GM19043 (cell line): ENCODE measurements at regions not wholly inside any gene's neighbourhood (a gene's known extent, or its start where the extent isn't known, plus 50 kb on each side); places are given as distances from the start of the nearest gene placed in this dataset.
"Not testable (repeated sequence)": the region's sequence is repeated elsewhere in the genome, so short reads cannot be mapped to it uniquely, and the experiment has no call there.

ENCODE experiments used
- ATAC-seq: cut with Tn5 transposase; IDR thresholded peaks from one replicate; pipeline ENCODE4 v1.9.1; 2021; ENCODE audit warnings: low read depth; ENCODE audit not compliant: unreplicated experiment

DNA sequence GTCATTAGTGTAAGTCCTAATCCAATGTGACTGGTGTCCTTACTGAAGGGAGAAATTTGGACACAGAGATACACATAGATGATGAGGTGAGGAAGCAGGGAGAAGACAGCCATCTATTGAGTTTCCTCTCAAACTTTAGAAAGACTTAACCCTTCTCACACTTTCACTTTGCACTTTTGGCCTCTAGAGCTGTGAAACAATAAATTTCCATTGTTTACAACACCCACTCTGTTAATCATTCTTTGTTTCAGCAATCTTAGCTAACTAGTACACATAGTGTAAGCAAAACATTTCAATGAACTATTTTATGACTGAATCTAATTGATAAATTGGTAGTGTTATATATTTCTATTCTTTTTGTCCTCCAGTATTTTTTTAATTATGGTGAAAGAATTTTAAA, 1092.8 kb upstream of the POT1 start:
- ATAC-seq = no peak

DNA sequence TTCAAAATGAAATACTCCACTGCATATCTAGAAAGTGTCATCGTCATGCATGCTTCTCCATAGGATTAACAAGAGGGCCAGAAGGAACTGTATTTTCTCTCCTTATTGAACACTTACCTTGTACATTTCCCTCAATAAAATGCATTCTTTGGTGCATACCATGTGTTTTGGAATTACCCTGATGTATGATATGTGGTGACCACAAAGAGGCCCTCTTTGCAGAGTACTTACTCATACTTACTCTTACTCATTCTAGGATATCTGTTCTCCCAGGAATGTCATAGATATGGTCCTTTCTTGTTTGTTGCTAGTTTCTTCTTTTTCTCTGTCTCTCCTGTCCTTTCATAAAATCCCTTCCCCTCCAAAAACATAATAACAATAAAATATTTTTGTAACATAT, 1087.1 kb upstream of the POT1 start:
- ATAC-seq = no peak

DNA sequence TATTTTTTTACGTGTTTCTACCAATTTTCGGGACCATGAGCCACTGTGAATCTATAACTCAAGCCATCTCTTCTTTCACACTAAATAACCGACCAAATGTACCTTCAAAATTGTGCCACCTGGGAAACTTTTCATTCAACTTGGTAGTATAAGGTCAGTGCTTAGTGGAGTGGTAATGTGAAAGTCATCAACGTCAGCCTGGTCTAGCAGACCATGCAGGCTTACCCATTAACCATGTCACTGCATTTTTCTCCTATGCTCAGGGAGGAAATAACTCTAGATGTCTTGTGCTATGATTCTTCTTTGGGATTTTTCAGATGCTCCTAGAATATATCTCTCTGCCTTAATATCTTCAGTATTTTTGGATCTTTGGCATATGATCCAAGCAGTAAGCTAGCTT, 1075.4 kb upstream of the POT1 start:
- ATAC-seq = no peak

DNA sequence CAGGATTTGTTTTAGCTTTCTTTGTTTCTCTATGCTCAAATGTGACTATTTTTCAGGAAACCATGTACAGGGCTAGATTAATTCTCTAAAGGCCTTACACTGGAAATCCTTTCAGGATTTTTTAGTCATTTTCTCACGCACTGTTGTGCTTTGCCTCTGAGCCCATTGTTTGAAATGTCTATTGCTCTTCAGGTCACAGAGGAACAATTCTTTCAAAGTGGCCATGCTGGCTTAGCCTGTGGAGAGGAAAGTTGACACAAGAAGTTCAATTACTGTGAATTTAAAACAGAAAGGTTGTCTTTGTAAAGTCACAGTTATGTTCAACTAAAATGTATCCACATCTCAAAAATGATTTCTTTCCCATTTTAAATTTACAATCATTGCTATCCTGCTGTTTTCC, 1071.7 kb upstream of the POT1 start:
- ATAC-seq = no peak

DNA sequence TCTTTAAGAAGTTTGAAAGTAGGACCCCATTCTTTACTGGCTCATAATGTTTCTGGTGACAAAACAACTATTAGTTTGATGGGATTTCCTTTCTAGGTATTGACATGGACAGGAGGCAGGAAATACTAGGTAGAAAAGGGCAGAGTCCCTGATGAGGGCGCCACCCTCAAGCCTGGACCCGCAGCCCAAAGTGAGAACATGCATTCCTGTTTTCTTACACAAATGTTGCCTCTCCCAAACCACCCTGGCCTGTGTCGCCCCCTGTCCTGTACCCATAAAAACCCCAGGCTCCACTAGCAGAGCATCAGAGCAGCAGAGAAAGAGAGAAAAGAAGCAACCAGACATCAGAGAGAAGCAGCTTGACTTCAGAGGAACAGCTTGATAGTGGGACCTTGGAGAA, 1055.2 kb upstream of the POT1 start:
- no peak for ATAC-seq

DNA sequence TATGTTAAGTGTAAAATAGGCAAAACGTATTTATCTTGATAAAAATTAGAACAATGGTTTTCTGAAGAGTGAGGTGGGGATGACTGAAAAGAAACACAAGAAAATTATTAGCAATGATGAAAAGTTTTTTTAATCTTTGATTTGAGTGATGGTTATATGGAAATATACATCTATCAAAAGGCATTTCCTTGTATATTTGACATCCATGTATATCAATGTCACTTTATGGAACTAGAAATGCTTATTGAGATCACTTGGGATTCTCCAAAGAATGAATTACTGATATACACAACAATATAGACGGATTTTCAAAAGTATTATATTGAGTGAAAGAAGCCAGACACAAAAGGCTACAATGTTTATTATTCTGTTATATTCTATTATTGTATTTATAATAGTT, 1042.0 kb upstream of the POT1 start:
- ATAC-seq = no peak

DNA sequence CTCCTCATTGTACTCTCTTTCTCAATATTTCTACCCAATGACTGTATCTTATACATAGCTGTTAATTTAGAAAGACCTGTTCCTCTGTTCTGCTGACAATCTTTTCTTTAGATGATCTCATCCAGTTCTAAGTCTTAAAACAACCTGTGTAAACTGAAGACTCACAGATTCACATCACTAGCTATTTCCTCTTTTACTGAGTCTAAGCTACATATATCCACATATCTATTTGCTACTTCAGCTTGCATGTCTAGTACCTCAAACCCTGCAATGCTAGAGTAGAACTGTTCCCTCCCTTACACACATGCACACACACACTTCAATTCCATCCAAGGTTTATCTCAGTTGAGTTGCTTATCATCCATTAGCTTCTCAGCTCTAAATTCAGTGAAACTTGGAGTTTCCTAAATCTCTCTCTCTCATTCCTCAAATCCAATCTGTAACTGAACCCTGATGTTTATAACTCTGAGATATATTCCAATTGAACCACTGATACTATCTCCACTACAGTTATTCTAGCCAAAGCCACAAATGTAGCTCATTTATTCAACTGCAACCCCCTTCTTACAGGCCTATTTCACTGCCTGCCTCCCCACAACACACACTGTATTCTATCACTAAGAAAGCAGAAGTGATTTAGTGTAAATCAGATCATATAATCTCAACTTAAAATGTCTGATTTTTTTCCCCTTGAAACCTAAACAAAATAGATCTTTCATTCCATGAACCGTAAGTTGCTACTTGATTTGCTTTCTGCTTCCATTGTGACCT, 1036.8 kb upstream of the POT1 start:
- no peak for ATAC-seq

DNA sequence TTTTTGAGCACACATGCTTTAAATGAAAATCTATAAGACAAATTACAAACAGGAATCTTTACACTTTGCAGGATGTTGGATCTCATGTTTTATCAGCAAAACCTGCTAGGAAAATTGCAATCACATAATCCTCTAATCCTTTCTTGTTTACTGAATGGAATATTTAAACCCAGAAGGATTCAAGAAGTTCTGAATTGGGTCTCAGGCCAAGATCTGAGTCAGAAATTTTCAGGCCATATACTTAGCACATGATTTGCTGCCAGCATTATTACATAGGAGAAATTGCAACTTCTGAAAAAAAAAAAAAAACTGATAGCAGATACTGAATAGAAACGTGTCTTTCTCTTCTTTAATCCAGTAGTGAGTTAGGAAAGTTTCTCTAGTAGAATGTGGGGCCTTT, 1005.3 kb upstream of the POT1 start:
- ATAC-seq = no peak

DNA sequence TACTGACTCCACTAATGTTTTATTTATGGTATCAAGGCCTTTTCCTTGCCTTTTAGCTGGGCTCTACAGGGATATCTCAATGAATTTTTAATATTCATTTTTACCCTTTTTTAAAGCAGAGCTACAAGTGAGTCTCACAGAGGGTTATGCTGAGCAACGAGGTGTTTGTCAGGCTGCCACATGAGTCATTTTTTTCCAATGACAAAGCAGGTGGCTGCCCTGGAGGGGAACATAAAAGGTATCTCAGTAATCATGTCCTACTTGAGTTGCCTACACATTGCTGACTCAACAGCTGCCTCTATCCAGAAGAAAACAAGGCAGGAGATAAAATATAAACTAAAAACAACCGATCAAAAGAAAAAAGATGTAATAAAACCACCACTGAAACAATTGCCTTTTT, 1004.9 kb upstream of the POT1 start:
- no peak for ATAC-seq

DNA sequence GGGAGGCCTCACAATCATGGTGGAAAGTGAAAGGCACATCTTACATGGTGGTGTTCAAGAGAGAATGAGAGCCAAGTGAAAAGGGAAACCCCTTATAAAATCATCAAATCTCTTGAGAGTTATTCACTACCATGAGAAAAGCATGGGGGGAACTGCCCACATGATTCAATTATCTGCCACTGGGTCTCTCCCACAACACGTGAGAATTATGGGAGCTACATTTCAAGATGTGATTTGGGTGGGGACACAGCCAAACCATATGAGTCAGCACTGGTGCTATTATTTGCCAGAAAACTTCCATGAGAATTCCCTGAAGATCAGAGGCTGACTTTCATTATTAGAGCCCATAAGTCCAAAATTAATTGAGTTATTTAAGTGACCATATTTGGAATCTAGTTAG, 1001.2 kb upstream of the POT1 start:
- no peak for ATAC-seq

DNA sequence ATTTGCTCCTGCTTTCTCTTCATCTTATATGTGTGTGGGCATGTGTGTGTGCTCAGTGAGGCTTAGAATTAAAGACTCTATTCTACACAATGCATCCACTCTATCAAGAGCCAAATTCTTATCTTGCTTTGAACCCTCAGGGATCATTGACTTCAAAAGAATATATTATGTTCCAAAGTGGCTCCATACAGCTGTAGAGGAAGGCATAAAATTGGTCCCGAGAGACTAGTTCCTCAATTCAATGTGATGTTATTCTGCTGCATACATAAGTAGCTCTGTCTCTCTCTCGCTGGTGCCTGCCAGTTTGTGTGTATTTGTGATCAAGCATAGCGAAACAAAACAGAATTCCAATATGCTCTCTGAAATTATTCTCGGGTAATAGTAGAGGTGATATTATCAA, 997.9 kb upstream of the POT1 start:
- ATAC-seq = no peak

DNA sequence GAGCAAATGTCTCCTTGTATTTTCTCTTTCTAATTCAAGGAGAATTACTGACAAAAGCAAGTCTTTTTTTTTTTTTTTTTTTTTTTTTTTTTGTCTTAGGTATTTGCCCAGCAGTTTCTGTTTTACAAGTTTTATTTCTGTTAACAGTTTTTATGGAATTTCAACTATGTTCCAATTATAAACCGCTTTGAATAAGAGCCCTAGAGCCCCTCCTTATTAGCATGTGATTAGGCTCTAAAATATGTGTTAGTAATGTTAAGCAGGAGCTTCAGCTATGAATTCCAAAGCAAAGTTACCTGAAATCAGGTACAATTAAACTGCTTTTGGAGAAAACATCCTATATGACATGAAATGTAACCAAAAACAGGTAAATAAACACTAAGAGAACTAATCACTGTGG, 997.0 kb upstream of the POT1 start:
- ATAC-seq = no peak

DNA sequence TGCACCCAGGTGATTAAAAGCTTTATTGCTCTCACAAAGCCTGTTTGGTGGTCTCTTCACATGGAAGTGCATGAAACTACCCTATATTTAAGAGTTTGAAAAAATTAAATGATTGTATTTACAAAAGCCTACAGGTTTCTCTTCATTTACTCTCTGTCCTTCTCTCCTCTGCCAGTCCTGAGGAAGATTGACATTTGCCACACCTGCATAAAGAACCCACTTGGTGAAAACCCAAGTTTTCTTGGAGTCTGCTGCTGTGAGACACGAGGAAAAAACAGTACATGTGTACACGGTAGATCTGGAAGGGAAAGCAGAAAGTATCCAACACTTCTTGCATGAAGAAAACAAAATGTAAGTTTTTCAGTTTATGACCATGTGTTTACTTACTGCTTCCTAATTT, 994.4 kb upstream of the POT1 start:
- no peak for ATAC-seq

DNA sequence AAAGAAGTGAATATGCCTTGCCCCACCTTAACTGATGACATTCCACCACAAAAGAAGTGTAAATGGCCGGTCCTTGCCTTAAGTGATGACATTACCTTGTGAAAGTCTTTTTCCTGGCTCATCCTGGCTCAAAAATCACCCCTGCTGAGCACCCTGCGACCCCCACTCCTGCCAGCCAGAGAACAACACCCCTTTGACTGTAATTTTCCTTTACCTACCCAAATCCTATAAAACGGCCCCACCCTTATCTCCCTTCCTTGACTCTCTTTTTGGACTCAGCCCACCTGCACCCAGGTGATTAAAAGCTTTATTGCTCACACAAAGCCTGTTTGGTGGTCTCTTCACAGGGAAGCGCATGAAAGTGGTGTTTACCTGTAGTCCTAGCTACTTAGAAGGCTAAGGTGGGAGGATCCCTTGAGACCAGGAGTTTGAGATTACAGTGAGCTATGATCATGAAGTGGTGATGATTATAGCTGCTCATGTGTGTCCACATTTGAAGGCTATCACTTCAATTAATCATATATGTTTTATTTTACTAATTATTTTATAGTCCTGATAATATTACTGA, 985.8 kb upstream of the POT1 start:
- not testable (repeated sequence) for ATAC-seq

DNA sequence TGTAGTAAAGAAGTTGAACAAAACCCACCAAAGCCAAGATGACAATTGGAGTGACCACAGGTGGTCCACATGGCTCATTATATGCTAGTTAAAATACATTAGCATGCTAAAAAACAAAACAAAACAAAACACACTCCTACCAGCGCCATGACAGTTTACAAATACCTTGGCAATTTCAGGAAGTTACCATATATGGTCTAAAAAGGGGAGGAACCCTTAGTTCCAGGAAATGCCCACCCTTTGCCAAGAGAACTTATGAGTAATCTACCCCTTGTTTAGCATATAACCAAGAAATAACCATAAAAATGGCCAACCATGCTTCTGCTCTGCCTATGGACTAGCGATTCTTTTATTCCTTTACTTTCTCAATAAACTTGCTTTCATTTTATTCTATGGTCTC, 979.1 kb upstream of the POT1 start:
- ATAC-seq = no peak

DNA sequence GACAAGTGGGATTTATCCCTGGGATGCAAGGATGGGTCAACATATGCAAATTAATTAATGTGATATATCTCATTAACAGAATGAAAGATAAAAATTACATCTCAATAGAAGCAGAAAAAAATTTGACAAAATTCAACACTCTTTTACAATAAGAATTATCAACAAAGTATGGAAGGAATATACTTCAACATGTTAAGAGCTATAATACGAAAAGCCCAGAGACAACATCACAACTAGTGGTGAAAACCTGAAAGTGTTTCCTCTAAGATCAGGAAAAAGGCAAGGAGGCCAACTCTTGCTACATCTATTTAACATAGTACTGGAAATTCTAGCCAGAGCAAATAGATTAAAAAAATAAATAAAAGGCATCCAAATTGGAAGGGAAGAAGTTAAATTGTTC, 970.0 kb upstream of the POT1 start:
- ATAC-seq = no peak

DNA sequence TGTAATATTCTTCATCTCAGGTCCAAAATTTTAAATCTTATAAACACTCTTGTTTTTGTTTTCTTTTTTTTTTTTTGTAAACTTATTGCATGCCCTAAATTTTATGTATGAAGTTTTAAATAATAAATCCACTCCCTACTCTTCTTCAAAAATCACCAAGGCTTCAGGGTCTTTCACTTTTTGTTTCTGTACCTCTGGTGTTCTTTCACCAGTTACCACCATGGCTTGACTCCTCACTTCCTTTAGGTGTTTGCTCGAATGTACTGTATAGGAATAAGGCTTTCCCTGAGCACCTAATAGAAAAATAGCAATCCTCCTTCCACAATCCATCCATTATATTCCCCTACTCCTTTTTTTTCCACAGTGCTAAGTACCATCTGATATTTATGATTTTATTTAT, 962.8 kb upstream of the POT1 start:
- no peak for ATAC-seq

DNA sequence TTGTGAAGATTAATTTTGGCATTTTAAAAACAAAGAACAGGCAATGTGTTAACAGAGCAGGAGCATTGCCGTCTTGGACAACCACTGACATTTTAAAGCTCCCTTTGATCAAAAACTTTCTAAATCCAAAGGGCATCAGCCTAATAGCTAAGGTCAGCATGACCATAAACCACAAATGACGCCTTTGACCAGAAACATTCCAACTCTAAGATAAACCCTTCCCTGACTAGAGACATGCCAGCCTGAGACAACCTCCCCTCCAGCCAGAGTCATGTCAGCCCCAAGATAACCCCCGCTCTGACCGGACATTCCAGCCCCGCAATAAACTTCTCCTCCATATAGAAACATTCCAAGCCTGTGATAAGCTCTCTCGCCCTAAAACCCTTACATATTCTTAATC, 949.4 kb upstream of the POT1 start:
- no peak for ATAC-seq

DNA sequence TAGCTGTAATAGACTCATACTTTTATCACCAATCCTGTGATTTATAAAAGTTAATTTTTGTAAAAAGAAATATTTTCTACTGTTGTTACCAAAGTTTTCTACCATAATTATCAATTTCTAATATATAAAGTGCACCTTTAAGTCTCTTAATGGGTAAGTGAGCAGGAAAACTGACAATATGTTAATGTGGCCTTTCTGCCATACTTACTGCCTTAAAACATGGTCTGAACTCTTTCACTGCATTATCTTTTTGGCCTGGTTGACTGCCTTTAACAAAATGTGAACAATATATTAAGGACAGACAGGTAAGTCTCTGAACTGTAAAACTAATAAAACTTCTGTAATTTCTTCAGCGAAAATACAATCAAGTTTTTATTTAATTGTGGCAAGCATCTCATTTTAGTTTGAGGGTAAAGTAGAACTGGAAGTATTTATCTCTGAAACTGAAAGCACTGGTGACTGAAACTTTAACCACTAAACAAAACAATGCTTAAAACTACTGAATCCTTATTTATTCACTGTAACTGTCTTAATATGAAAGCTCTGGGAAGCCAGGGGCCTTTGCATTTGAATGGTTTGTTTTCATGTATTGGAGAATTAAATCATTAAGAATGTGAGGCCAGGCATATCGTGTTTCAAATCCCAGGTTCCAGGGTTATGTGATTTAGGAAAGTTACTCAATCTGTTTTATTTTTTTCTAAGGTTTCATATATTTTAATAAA, 948.8 kb upstream of the POT1 start:
- ATAC-seq = no peak

DNA sequence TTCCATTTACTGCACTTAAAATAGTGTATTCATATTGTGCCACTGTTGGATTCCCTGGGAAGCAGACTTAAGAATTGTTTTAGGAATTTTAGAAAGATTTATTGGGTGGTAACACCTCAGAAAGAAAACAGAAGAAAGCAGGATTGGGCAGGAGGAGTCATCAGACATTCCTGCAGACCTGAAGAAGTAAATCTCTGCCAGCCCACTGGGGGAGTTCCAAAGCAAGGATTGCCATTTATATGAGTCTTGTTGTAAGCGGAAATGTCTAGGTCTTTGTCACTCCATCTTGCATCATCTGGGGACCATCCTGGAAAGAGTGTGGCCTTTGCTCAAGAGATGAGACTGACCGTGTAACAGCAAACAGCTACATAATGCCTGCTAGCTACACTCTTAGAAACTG, 947.6 kb upstream of the POT1 start:
- ATAC-seq = no peak

DNA sequence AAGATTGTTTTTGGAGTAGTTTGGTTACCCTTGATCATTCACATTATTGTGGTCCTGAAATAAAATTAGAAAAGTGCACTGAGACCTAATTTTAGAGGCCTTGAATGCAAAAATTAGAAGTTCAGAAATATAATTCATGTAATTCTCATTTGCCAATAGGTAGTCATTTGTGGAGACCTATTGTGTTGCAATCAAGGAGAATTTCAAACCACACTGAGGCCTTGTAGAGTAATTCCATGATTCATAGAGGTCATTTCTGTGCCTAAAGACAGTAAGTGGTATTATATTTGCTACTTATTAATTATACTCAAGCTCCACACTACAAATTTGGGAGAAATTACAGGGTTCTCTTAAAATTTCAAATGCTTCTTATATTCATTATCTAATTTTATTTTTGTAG, 946.8 kb upstream of the POT1 start:
- no peak for ATAC-seq

DNA sequence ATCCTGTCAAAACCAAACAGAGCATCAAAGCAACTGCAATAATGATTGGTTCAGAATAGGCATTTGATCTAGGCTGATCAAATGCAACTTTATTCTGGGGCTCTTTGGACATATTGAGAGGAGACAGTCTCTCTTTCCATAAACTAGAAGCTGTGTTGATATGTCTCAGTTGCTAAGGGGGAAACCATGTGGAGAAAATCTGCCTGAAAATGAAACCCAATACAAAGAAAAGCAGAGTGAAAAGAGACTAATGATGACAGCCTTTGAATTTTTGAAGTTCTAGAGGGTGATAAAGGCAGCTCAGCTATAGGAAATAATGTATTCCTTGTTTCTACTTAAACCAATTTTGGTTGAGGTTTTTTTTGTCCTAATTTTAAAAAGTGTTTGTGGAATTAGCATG, 941.8 kb upstream of the POT1 start:
- ATAC-seq = no peak
